ENCODE measurements at regions not wholly inside any gene's neighbourhood (a gene's known extent, or its start where the extent isn't known, plus 50 kb on each side); places are given as distances from the start of the nearest gene placed in this dataset.

DNA sequence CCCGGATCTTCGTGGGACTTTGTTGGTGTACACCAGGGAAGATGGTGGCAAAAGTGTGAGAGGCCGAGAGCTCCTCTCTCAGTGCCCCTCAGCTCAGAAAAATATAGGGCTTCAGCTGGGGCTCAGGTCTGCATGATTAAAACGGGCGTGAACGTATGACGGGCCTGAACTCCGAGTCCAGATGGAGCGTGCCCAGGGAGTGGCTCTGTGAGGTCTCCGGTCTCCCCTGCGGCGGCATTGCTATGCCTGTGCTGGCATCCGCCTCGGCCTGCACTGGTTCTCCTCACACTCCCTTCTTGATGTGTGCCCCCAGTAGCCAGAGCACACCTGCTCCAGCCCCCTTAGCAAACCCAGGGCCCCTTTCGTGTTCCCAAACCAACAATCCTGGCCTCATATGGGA, 82.0 kb downstream of the TEX29 start:
- no peaks in the 10 kb centered on the region for H3K9me3 ChIP-seq
- no peaks in the 10 kb centered on the region for H3K4me1 ChIP-seq (ENCODE audit: control insufficient read depth in 1 of 2, insufficient read depth in 1 of 2, low read depth in 1 of 2, low read length in 1 of 2)
- TF ChIP-seq, protein P1, sequence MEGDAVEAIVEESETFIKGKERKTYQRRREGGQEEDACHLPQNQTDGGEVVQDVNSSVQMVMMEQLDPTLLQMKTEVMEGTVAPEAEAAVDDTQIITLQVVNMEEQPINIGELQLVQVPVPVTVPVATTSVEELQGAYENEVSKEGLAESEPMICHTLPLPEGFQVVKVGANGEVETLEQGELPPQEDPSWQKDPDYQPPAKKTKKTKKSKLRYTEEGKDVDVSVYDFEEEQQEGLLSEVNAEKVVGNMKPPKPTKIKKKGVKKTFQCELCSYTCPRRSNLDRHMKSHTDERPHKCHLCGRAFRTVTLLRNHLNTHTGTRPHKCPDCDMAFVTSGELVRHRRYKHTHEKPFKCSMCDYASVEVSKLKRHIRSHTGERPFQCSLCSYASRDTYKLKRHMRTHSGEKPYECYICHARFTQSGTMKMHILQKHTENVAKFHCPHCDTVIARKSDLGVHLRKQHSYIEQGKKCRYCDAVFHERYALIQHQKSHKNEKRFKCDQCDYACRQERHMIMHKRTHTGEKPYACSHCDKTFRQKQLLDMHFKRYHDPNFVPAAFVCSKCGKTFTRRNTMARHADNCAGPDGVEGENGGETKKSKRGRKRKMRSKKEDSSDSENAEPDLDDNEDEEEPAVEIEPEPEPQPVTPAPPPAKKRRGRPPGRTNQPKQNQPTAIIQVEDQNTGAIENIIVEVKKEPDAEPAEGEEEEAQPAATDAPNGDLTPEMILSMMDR (IDR thresholded peaks at IDR 0.05) = no peak
- no peak overlapping the region for H3K4me3 ChIP-seq (ENCODE audit: low read depth in 1 of 2, low read length in 1 of 2)
- no peaks in the 10 kb centered on the region for H3K27me3 ChIP-seq
- H3K27ac ChIP-seq = no peak overlapping the region
- H3K36me3 ChIP-seq = no peaks in the 10 kb centered on the region

GRCh38 chr13:111403266-111403665, 82.8 kb downstream of the TEX29 start:
- H3K4me3 ChIP-seq (ENCODE audit: low read depth in 1 of 2, low read length in 1 of 2) = no peak overlapping the region
- H3K4me1 ChIP-seq (ENCODE audit: control insufficient read depth in 1 of 2, insufficient read depth in 1 of 2, low read depth in 1 of 2, low read length in 1 of 2) = no peaks in the 10 kb centered on the region
- H3K36me3 ChIP-seq = no peaks in the 10 kb centered on the region
- TF ChIP-seq, protein P1 (IDR thresholded peaks at IDR 0.05) = no peak
- no peaks in the 10 kb centered on the region for H3K9me3 ChIP-seq
- no peak overlapping the region for H3K27ac ChIP-seq
- H3K27me3 ChIP-seq = no peaks in the 10 kb centered on the region

- Histone ChIP-seq H3K4me1 (ENCODE audit: control insufficient read depth in 1 of 2, insufficient read depth in 1 of 2, low read depth in 1 of 2, low read length in 1 of 2) (no peaks in the 10 kb centered on the region), H3K9me3 (no peaks in the 10 kb centered on the region), H3K4me3 (ENCODE audit: low read depth in 1 of 2, low read length in 1 of 2) (no peak overlapping the region), H3K27ac (no peak overlapping the region), H3K27me3 (peaks cover 6% of the 10 kb centered on the region), H3K36me3 (no peaks in the 10 kb centered on the region)
- TF ChIP-seq, protein P1 (IDR thresholded peaks at IDR 0.05) = no peak
Observed at GRCh38 chr13:111404746-111405145, 84.3 kb downstream of the TEX29 start.

DNA sequence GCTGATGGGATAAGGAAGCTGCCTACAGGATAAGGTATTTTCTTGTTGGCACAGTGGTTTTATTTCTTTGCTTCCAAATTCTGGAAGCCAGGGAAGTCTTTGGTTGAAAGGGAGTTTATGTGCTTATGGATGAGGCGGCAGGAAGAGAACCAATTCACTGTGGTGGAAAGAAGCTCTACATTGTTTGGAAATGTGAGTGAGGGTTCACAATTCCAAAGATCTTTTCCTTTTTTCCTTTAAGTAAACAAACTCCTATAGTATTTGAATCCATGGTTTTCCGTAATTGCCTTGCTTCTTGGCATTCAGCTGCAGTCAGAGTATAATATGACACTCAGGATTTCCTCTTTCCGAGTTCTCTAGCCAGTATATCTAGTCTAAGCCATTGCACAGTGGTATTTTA, 86.2 kb downstream of the TEX29 start:
- TF ChIP-seq, protein P1 (IDR thresholded peaks at IDR 0.05) = no peak
- Histone ChIP-seq H3K9me3 (no peaks in the 10 kb centered on the region), H3K4me3 (ENCODE audit: low read depth in 1 of 2, low read length in 1 of 2) (no peak overlapping the region), H3K4me1 (ENCODE audit: control insufficient read depth in 1 of 2, insufficient read depth in 1 of 2, low read depth in 1 of 2, low read length in 1 of 2) (no peaks in the 10 kb centered on the region), H3K27ac (no peak overlapping the region), H3K36me3 (no peaks in the 10 kb centered on the region), H3K27me3 (peaks cover 24% of the 10 kb centered on the region)

- TF ChIP-seq, protein P1 (IDR thresholded peaks at IDR 0.05) = no peak
- H3K27me3 ChIP-seq = peaks cover 34% of the 10 kb centered on the region
- H3K9me3 ChIP-seq = no peaks in the 10 kb centered on the region
- no peak overlapping the region for H3K27ac ChIP-seq
- no peaks in the 10 kb centered on the region for H3K4me1 ChIP-seq (ENCODE audit: control insufficient read depth in 1 of 2, insufficient read depth in 1 of 2, low read depth in 1 of 2, low read length in 1 of 2)
- H3K4me3 ChIP-seq (ENCODE audit: low read depth in 1 of 2, low read length in 1 of 2) = no peak overlapping the region
- no peaks in the 10 kb centered on the region for H3K36me3 ChIP-seq
Observed at GRCh38 chr13:111407381-111408131, 87.1 kb downstream of the TEX29 start.
